ENCODE measurements at regions not wholly inside any gene's neighbourhood (a gene's known extent, or its start where the extent isn't known, plus 50 kb on each side); places are given as distances from the start of the nearest gene placed in this dataset.
"Not testable (repeated sequence)": the region's sequence is repeated elsewhere in the genome, so short reads cannot be mapped to it uniquely, and the experiment has no call there.

GRCh38 chr2:107535905-107536689 lies 290.6 kb upstream of the RGPD4 start:
- H3K9me3 ChIP-seq (ENCODE audit: control insufficient read depth, low read depth, low read length); DNase-seq; H3K27ac ChIP-seq (ENCODE audit: low read length); H3K36me3 ChIP-seq (ENCODE audit: control insufficient read depth, insufficient read depth, low read length); H3K4me1 ChIP-seq (ENCODE audit: control insufficient read depth, insufficient read depth, low read length); H3K27me3 ChIP-seq (ENCODE audit: control insufficient read depth, insufficient read depth, low read length); H3K4me3 ChIP-seq (ENCODE audit: low read length): not testable (repeated sequence)
- no CpG with 5 or more reads among the region's 28 CpGs for WGBS (ENCODE audit: insufficient coverage, low lambda C conversion rate)

DNA sequence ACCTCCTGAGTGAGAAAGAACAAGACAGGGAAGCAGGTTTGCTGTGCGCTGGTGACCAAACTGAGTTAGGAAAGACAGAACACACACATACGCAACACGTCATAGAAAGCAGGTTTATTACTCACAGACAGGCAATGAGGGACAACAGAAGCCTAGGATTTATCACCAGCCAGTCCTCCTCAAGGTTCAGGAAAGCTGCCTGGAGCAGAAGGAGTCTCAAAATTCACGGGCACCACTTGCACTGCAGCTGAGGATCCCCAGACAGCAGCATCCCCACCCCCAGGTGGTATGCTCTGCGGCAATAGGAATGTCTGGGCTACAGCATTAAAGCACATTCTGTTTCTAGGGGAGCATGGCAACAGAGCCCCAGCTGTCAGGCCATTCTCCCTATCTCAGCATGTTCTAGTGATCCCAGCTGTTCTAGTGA lies 284.4 kb upstream of the RGPD4 start:
- no peak for DNase-seq
- no peaks in the 10 kb centered on the region for H3K9me3 ChIP-seq (ENCODE audit: control insufficient read depth, low read depth, low read length)
- no peak overlapping the region for H3K4me3 ChIP-seq (ENCODE audit: low read length)
- no peak overlapping the region for H3K27ac ChIP-seq (ENCODE audit: low read length)
- H3K27me3 ChIP-seq (ENCODE audit: control insufficient read depth, insufficient read depth, low read length): no peaks in the 10 kb centered on the region
- WGBS (ENCODE audit: insufficient coverage, low lambda C conversion rate): 83% methylated on average over 1 of the region's 5 CpGs
- H3K36me3 ChIP-seq (ENCODE audit: control insufficient read depth, insufficient read depth, low read length): no peaks in the 10 kb centered on the region
- H3K4me1 ChIP-seq (ENCODE audit: control insufficient read depth, insufficient read depth, low read length): no peaks in the 10 kb centered on the region

DNA sequence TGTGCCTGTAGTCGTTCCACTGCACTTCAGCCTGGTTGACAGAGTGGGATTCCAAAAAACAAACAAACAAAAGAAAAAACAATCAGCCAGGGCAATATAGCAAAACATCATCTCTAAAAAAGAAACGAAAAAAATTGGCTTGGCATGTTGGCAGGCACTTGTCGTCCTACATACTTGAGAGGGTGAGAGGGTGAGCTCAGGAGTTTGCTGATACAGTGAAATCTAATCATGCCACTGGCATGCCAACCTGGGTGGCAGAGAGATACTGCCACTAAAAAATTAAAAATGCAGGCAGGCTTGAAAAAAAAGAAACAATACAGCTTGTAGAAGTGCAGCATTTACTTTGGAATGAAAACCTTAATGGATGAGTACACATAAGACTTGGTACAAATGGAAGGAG lies 282.9 kb upstream of the RGPD4 start:
- Histone ChIP-seq H3K4me1 (ENCODE audit: control insufficient read depth, insufficient read depth, low read length) (no peaks in the 10 kb centered on the region), H3K4me3 (ENCODE audit: low read length) (no peak overlapping the region), H3K9me3 (ENCODE audit: control insufficient read depth, low read depth, low read length) (no peaks in the 10 kb centered on the region), H3K36me3 (ENCODE audit: control insufficient read depth, insufficient read depth, low read length) (no peaks in the 10 kb centered on the region), H3K27ac (ENCODE audit: low read length) (no peak overlapping the region), H3K27me3 (ENCODE audit: control insufficient read depth, insufficient read depth, low read length) (no peaks in the 10 kb centered on the region)
- no peak for DNase-seq
- WGBS (ENCODE audit: insufficient coverage, low lambda C conversion rate): 92% methylated on average over 2 of the region's 3 CpGs

- DNase-seq: no peak
- Histone ChIP-seq H3K4me3 (ENCODE audit: low read length) (no peak overlapping the region), H3K4me1 (ENCODE audit: control insufficient read depth, insufficient read depth, low read length) (no peaks in the 10 kb centered on the region), H3K27ac (ENCODE audit: low read length) (no peak overlapping the region), H3K27me3 (ENCODE audit: control insufficient read depth, insufficient read depth, low read length) (no peaks in the 10 kb centered on the region), H3K9me3 (ENCODE audit: control insufficient read depth, low read depth, low read length) (no peaks in the 10 kb centered on the region), H3K36me3 (ENCODE audit: control insufficient read depth, insufficient read depth, low read length) (no peaks in the 10 kb centered on the region)
- WGBS (ENCODE audit: insufficient coverage, low lambda C conversion rate): 90% methylated on average over 11 of the region's 11 CpGs
Observed at GRCh38 chr2:107545066-107545465, 281.6 kb upstream of the RGPD4 start.

DNA sequence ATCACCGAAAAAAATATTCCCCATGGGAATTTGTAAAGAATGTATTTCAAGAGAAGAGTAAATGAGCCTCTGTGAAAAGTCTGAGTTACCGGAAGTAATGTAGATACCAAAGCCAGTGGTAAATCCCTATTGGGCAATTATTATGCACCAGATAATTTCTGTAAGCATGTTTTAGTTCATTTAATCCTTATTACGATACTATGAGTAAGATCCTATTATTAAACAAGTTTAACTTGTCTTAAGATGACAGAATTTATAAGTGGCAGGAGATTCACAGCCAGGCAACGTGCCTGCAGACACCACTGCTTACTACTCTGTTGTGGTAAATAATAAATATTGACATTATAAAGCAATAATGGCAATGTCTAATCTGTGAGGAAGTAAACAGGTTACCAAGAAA lies 280.8 kb upstream of the RGPD4 start:
- no peaks in the 10 kb centered on the region for H3K36me3 ChIP-seq (ENCODE audit: control insufficient read depth, insufficient read depth, low read length)
- 86% methylated on average over 2 of the region's 4 CpGs for WGBS (ENCODE audit: insufficient coverage, low lambda C conversion rate)

DNA sequence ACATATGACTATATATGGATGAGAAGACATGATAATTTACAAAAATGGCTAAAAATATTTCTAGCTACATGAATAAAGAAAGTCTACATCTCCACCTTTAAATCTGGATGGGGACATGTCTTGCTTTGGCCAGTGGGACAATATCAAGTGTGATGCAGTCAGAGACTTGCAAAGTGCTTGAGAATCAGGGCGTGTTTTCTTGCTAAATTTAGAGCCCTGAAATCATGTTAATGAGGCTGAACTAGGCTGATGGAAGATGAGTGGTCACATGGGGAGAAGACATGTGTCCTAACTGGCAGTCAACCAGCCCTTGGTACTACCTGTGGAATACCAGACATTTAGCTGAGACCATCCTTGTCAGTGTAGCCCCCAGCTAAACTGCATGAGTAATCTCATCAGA lies 278.5 kb upstream of the RGPD4 start:
- H3K4me3 ChIP-seq (ENCODE audit: low read length): no peak overlapping the region
- no peak overlapping the region for H3K27ac ChIP-seq (ENCODE audit: low read length)
- DNase-seq: no peak
- WGBS (ENCODE audit: insufficient coverage, low lambda C conversion rate): no CpG with 5 or more reads among the region's 1 CpG
- H3K36me3 ChIP-seq (ENCODE audit: control insufficient read depth, insufficient read depth, low read length): no peaks in the 10 kb centered on the region
- H3K4me1 ChIP-seq (ENCODE audit: control insufficient read depth, insufficient read depth, low read length): no peaks in the 10 kb centered on the region
- no peaks in the 10 kb centered on the region for H3K9me3 ChIP-seq (ENCODE audit: control insufficient read depth, low read depth, low read length)
- no peaks in the 10 kb centered on the region for H3K27me3 ChIP-seq (ENCODE audit: control insufficient read depth, insufficient read depth, low read length)

More for the DNA sequence above, 280.8 kb upstream of the RGPD4 start:
- Histone ChIP-seq H3K27me3 (ENCODE audit: control insufficient read depth, insufficient read depth, low read length) (no peaks in the 10 kb centered on the region), H3K4me1 (ENCODE audit: control insufficient read depth, insufficient read depth, low read length) (no peaks in the 10 kb centered on the region), H3K4me3 (ENCODE audit: low read length) (no peak overlapping the region), H3K9me3 (ENCODE audit: control insufficient read depth, low read depth, low read length) (no peaks in the 10 kb centered on the region), H3K27ac (ENCODE audit: low read length) (no peak overlapping the region)
- DNase-seq: no peak

DNA sequence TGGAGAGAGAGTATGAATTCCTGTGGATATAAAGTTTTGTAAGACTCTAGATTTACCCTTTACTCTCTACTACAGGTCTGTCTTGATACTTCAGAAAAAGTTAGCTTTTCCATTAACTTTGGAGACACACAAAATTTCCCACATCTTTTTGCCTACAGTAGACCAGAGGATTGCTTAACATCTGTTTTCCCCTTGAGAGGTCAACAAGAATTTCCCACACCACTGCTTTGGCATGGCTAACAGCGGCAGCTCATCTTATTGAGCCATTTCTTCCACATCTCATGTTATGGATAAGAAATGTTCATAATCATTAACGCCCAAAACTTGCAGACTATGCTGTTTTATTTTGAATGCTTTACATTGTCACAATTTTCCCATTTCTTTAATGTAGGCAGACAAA lies 273.6 kb upstream of the RGPD4 start:
- Histone ChIP-seq H3K9me3 (ENCODE audit: control insufficient read depth, low read depth, low read length) (peaks cover 10% of the 10 kb centered on the region), H3K4me1 (ENCODE audit: control insufficient read depth, insufficient read depth, low read length) (no peaks in the 10 kb centered on the region), H3K27ac (ENCODE audit: low read length) (no peak overlapping the region), H3K27me3 (ENCODE audit: control insufficient read depth, insufficient read depth, low read length) (no peaks in the 10 kb centered on the region), H3K4me3 (ENCODE audit: low read length) (no peak overlapping the region), H3K36me3 (ENCODE audit: control insufficient read depth, insufficient read depth, low read length) (no peaks in the 10 kb centered on the region)
- 40% methylated on average over 1 of the region's 2 CpGs for WGBS (ENCODE audit: insufficient coverage, low lambda C conversion rate)
- DNase-seq: no peak

DNA sequence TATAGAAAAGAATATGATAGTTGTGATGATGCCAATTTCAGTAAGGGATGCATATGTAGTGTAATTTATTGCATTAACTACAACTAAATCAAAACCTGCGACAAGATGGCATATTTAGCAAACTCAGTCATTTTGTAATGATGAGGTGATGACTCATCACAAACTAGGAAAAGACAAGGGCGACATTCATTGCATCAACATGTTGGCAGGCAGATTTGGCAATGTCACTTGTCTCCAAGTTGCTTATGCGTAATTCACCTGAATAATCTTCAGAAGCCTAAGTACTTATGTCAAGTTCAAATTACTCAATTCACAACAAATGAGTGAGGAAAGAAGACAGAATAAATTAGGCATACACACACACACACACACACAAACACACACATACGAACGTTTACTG lies 273.2 kb upstream of the RGPD4 start:
- Histone ChIP-seq H3K4me1 (ENCODE audit: control insufficient read depth, insufficient read depth, low read length) (no peaks in the 10 kb centered on the region), H3K27me3 (ENCODE audit: control insufficient read depth, insufficient read depth, low read length) (no peaks in the 10 kb centered on the region), H3K27ac (ENCODE audit: low read length) (no peak overlapping the region), H3K9me3 (ENCODE audit: control insufficient read depth, low read depth, low read length) (peaks cover 10% of the 10 kb centered on the region), H3K4me3 (ENCODE audit: low read length) (no peak overlapping the region), H3K36me3 (ENCODE audit: control insufficient read depth, insufficient read depth, low read length) (no peaks in the 10 kb centered on the region)
- DNase-seq: no peak
- 100% methylated on average over 1 of the region's 5 CpGs for WGBS (ENCODE audit: insufficient coverage, low lambda C conversion rate)

DNA sequence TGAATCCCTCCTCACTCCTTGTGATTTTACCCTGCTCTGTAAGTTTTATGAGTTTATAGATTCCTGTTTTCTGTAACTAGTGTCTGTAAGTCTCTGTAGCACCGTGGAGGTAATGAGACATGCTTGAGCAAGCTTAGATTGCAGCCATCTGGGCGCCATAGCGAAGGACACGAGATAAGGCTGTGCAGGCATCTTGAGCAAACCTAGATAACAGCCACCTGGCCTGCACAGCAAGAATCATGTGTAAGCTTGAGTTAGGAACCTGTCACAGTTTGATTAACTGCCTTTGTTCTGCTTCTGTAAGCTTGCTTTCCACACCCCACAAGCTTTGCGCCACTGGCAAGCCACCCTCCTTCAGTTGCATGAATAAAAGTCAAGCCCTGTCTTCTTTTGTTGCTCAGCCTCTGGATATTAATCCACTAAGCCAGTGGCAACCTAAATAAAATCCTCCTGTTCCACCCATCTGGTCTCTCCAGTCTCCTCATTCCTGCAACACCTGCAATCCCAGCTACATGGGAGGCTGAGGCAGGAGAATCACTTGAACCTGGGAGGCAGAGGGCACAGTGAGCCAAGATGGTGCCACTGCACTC lies 270.6 kb upstream of the RGPD4 start:
- H3K27ac ChIP-seq (ENCODE audit: low read length): no peak overlapping the region
- peaks cover 10% of the 10 kb centered on the region for H3K9me3 ChIP-seq (ENCODE audit: control insufficient read depth, low read depth, low read length)
- H3K36me3 ChIP-seq (ENCODE audit: control insufficient read depth, insufficient read depth, low read length): no peaks in the 10 kb centered on the region
- no peak overlapping the region for H3K4me3 ChIP-seq (ENCODE audit: low read length)
- no peaks in the 10 kb centered on the region for H3K4me1 ChIP-seq (ENCODE audit: control insufficient read depth, insufficient read depth, low read length)
- no CpG with 5 or more reads among the region's 5 CpGs for WGBS (ENCODE audit: insufficient coverage, low lambda C conversion rate)
- no peak for DNase-seq
- H3K27me3 ChIP-seq (ENCODE audit: control insufficient read depth, insufficient read depth, low read length): no peaks in the 10 kb centered on the region

- H3K27ac ChIP-seq (ENCODE audit: low read length): no peak overlapping the region
- peaks cover 10% of the 10 kb centered on the region for H3K9me3 ChIP-seq (ENCODE audit: control insufficient read depth, low read depth, low read length)
- no peak overlapping the region for H3K4me3 ChIP-seq (ENCODE audit: low read length)
- DNase-seq: no peak
- no CpG with 5 or more reads among the region's 3 CpGs for WGBS (ENCODE audit: insufficient coverage, low lambda C conversion rate)
- H3K36me3 ChIP-seq (ENCODE audit: control insufficient read depth, insufficient read depth, low read length): no peaks in the 10 kb centered on the region
- no peaks in the 10 kb centered on the region for H3K27me3 ChIP-seq (ENCODE audit: control insufficient read depth, insufficient read depth, low read length)
- H3K4me1 ChIP-seq (ENCODE audit: control insufficient read depth, insufficient read depth, low read length): no peaks in the 10 kb centered on the region
Observed at GRCh38 chr2:107558295-107558694, 268.4 kb upstream of the RGPD4 start.

GRCh38 chr2:107569496-107569895 lies 257.2 kb upstream of the RGPD4 start:
- no peak overlapping the region for H3K4me3 ChIP-seq (ENCODE audit: low read length)
- no peak for DNase-seq
- H3K4me1 ChIP-seq (ENCODE audit: control insufficient read depth, insufficient read depth, low read length): no peaks in the 10 kb centered on the region
- no peaks in the 10 kb centered on the region for H3K9me3 ChIP-seq (ENCODE audit: control insufficient read depth, low read depth, low read length)
- no peaks in the 10 kb centered on the region for H3K27me3 ChIP-seq (ENCODE audit: control insufficient read depth, insufficient read depth, low read length)
- no peaks in the 10 kb centered on the region for H3K36me3 ChIP-seq (ENCODE audit: control insufficient read depth, insufficient read depth, low read length)
- H3K27ac ChIP-seq (ENCODE audit: low read length): no peak overlapping the region
- WGBS (ENCODE audit: insufficient coverage, low lambda C conversion rate): no CpG with 5 or more reads among the region's 1 CpG

Data from large intestine (tissue), 3 donors.